Endodermal cell (in vitro differentiated cells): ENCODE measurements at regions not wholly inside any gene's neighbourhood (a gene's known extent, or its start where the extent isn't known, plus 50 kb on each side); places are given as distances from the start of the nearest gene placed in this dataset.
A peak's percentile ranks its signal among the peaks of the same experiment; 100 is the strongest.

Experiments used
- DNase-seq: peaks from one replicate; pipeline ENCODE4 v3.0.0-alpha.2; 2017
- H3K27ac ChIP-seq: 2 replicates; pipeline ENCODE4 v1.5.1; 2013; ENCODE audit warnings: mild to moderate bottlenecking, low read depth, low read length, moderate library complexity
- H3K27me3 ChIP-seq: 2 replicates; pipeline ENCODE4 v1.6.1; 2013; ENCODE audit warnings: mild to moderate bottlenecking, low read length, moderate library complexity; ENCODE audit not compliant: insufficient read depth, control insufficient read depth, poor library complexity, severe bottlenecking
- H3K36me3 ChIP-seq: 2 replicates; pipeline ENCODE4 v1.7.0; 2013; ENCODE audit warnings: mild to moderate bottlenecking, low read length, moderate library complexity; ENCODE audit not compliant: control insufficient read depth, insufficient read depth
- H3K4me1 ChIP-seq: one replicate; pipeline ENCODE4 v1.7.0; 2013; ENCODE audit warnings: low read length; ENCODE audit not compliant: control insufficient read depth, insufficient read depth
- H3K4me3 ChIP-seq: 2 replicates; pipeline ENCODE4 v1.5.1; 2013; ENCODE audit warnings: mild to moderate bottlenecking, low read length, moderate library complexity
- H3K9ac ChIP-seq: 2 replicates; pipeline ENCODE4 v1.6.1; 2013; ENCODE audit warnings: mild to moderate bottlenecking, low read length, moderate library complexity; ENCODE audit not compliant: poor library complexity, severe bottlenecking; ENCODE audit errors: extremely low read depth
- H3K9me3 ChIP-seq: 2 replicates; pipeline ENCODE4 v1.6.1; 2013; ENCODE audit warnings: mild to moderate bottlenecking, low read length, moderate library complexity; ENCODE audit not compliant: control insufficient read depth
- H3K27ac Mint-ChIP-seq: 2 replicates; pipeline ENCODE4 v1.8.0; 2020; ENCODE audit warnings: mixed read lengths
- H3K27me3 Mint-ChIP-seq: 2 replicates; pipeline ENCODE4 v1.8.0; 2021; ENCODE audit warnings: mild to moderate bottlenecking, mixed read lengths; ENCODE audit not compliant: insufficient read depth
- H3K36me3 Mint-ChIP-seq: 2 replicates; pipeline ENCODE4 v1.8.0; 2020; ENCODE audit warnings: low read depth, mixed read lengths
- H3K4me1 Mint-ChIP-seq: 2 replicates; pipeline ENCODE4 v1.8.0; 2020; ENCODE audit warnings: mixed read lengths
- H3K4me3 Mint-ChIP-seq: 2 replicates; pipeline ENCODE4 v1.8.0; 2020; ENCODE audit warnings: mild to moderate bottlenecking, moderate library complexity, mixed read lengths
- H3K9me3 Mint-ChIP-seq: 2 replicates; pipeline ENCODE4 v1.8.0; 2020; ENCODE audit warnings: mild to moderate bottlenecking, mixed read lengths
- CTCF ChIP-seq: fragments of 200-600 bp; sonication (generic); conservative IDR thresholded peaks from 2 replicates; pipeline ENCODE4 v1.5.0; 2021; ENCODE audit warnings: antibody characterized with exemption, mild to moderate bottlenecking
- WGBS, 2 experiments: methylation state at CpG; one replicate each; pipeline versions ENCODE4 v1.1.5 to v1.1.7; 2013; ENCODE audit warnings: missing lambda C conversion rate in 2 of 2, mixed read lengths in 1 of 2; ENCODE audit not compliant: insufficient coverage in 1 of 2, insufficient read length in 1 of 2; 5-methylcytosine and 5-hydroxymethylcytosine counted together

DNA sequence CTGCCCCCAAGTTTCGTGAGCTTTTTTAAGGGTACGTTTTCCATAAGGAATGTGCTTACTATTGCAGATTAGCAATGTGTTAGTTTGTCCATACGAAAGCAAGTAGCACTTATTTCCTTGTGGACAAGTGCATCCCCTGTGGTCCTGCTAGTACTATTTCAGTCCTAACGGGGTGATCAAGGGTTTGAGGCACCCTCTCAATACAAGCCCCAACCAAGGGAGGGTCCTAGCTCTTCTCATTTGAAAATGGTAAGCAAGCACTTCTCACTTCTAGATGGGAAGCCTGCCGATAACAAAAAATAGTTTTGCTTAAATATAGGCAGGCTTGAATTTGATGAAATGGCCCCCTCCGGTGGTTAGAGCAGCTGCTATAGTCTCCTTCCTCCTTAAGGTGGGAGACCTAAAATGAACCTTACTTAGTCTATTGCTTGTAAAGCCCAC, 64.0 kb upstream of the HMCN1 start:
- Histone ChIP-seq H3K27ac (no peak overlapping the region), H3K36me3 (no peaks in the 10 kb centered on the region), H3K4me1 (peaks cover 3% of the 10 kb centered on the region), H3K27me3 (no peaks in the 10 kb centered on the region), H3K9ac (no peak overlapping the region), H3K4me3 (no peak overlapping the region), H3K9me3 (no peaks in the 10 kb centered on the region)
- Mint-ChIP-seq H3K36me3 (no peaks in the 10 kb centered on the region), H3K4me1 (peaks cover 11% of the 10 kb centered on the region), H3K27me3 (peaks cover 19% of the 10 kb centered on the region), H3K27ac (no peak overlapping the region), H3K9me3 (no peaks in the 10 kb centered on the region), H3K4me3 (no peak overlapping the region)
- TF ChIP-seq CTCF: peak; percentile 82
- peak; percentile 78 for DNase-seq
- 69 to 78% methylated on average over 4 to 6 of the region's 6 CpGs for WGBS, 2 experiments

DNA sequence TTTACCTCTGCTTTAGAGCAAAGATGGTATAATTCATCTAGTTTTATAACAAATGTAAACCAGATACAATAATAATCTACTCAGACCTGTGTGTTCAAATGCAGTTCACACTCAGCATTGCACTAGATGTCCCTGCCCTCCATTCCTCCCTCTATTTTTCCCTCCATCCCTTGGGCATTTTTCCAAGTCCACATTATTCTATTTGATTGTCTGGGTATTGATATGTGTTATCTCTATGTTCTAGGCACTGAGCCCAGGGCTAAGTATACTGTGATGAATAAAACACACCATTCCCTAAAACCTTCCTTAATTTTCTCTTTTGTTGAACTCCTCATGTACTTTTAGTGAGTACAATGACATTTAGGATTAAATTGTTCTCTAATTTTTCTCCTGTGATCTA, 66.2 kb upstream of the HMCN1 start:
- Histone ChIP-seq H3K27ac (no peak overlapping the region), H3K27me3 (no peaks in the 10 kb centered on the region), H3K9ac (no peak overlapping the region), H3K4me1 (peaks cover 3% of the 10 kb centered on the region), H3K9me3 (no peaks in the 10 kb centered on the region), H3K4me3 (no peak overlapping the region), H3K36me3 (no peaks in the 10 kb centered on the region)
- no peak for TF ChIP-seq CTCF
- H3K36me3 Mint-ChIP-seq: no peaks in the 10 kb centered on the region
- no peaks in the 10 kb centered on the region for H3K9me3 Mint-ChIP-seq
- H3K4me3 Mint-ChIP-seq: no peak overlapping the region
- no peak for DNase-seq
- H3K27ac Mint-ChIP-seq: no peak overlapping the region
- H3K4me1 Mint-ChIP-seq: peaks cover 11% of the 10 kb centered on the region
- H3K27me3 Mint-ChIP-seq: peaks cover 10% of the 10 kb centered on the region

GRCh38 chr1:185666582-185666981, 67.6 kb upstream of the HMCN1 start:
- Histone ChIP-seq H3K4me1 (peaks cover 9% of the 10 kb centered on the region), H3K9me3 (no peaks in the 10 kb centered on the region), H3K9ac (no peak overlapping the region), H3K36me3 (no peaks in the 10 kb centered on the region), H3K27me3 (no peaks in the 10 kb centered on the region), H3K27ac (no peak overlapping the region), H3K4me3 (no peak overlapping the region)
- no peak overlapping the region for H3K4me3 Mint-ChIP-seq
- H3K36me3 Mint-ChIP-seq: no peaks in the 10 kb centered on the region
- TF ChIP-seq CTCF: no peak
- H3K27me3 Mint-ChIP-seq: peaks cover 2% of the 10 kb centered on the region
- WGBS, 2 experiments: 89 to 95% methylated on average over 2 of the region's 2 CpGs
- H3K4me1 Mint-ChIP-seq: peaks cover 26% of the 10 kb centered on the region
- H3K9me3 Mint-ChIP-seq: no peaks in the 10 kb centered on the region
- peak overlapping the region; percentile 65 for H3K27ac Mint-ChIP-seq
- no peak for DNase-seq
